ENCODE measurements at regions not wholly inside any gene's neighbourhood (a gene's known extent, or its start where the extent isn't known, plus 50 kb on each side); places are given as distances from the start of the nearest gene placed in this dataset.

DNA sequence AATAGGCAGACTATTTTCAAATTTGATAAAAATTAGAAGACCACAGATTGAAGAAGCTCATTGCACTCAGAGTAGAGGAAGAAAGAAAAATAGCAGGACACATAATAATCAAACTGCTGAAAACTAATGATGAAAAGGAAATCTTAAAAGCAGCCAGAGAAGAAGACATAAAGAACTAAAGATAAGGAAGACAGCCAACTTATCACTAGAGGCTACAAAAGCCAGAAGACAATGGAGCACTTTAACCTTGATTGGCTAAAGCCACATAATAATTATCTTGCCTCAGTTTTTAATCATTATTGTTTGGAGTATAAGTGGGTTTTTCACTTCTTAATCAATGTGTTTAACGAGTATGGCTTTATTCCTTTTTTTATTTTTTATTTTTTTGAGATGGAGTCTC lies 397.6 kb downstream of the RNF144B start:
- Mint-ChIP-seq H3K4me1 (no peaks in the 10 kb centered on the region), H3K4me3 (no peak overlapping the region), H3K27ac (no peak overlapping the region), H3K27me3 (no peaks in the 10 kb centered on the region), H3K36me3 (ENCODE audit: low read depth) (no peaks in the 10 kb centered on the region)
- ATAC-seq (no peak), DNase-seq (no peak)
- H3K9me3 ChIP-seq (ENCODE audit: control insufficient read depth, low read length, poor library complexity, severe bottlenecking) = peaks cover 2% of the 10 kb centered on the region

DNA sequence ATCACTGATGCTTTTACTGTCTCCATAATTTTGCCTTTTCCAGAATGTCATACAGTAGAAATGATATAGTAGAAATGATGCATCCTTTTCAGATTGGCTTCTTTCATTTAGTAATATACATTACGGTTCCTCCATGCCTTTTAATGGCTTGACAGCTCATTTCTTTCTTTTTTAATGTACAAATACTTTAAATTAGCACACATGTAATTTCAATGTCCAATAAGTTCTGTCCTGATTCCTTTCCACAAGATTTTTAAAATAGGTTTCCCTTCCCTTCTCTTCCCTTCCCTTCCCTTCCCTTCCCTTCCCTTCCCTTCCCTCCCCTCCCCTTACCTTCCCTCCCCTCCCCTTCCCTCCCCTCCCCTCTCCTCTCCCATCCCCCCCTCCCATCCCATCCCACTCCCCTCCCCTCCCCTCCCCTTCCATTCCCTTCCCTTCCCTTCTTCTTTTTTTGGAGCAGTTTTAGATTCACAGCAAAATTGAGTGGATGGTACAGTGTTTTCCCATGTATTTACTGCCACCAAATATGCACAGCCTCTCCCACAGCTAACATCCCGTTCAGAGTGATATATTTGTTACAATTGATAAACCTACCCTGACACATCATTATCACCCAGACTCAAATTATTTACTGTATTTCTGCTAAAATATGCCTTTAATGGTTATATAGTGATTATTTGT lies 398.8 kb downstream of the RNF144B start:
- ATAC-seq (no peak), DNase-seq (no peak)
- H3K4me3 Mint-ChIP-seq = no peak overlapping the region
- H3K27me3 Mint-ChIP-seq = no peaks in the 10 kb centered on the region
- H3K9me3 ChIP-seq (ENCODE audit: control insufficient read depth, low read length, poor library complexity, severe bottlenecking) = peaks cover 2% of the 10 kb centered on the region
- H3K4me1 Mint-ChIP-seq = no peaks in the 10 kb centered on the region
- no peaks in the 10 kb centered on the region for H3K36me3 Mint-ChIP-seq (ENCODE audit: low read depth)
- H3K27ac Mint-ChIP-seq = no peak overlapping the region

DNA sequence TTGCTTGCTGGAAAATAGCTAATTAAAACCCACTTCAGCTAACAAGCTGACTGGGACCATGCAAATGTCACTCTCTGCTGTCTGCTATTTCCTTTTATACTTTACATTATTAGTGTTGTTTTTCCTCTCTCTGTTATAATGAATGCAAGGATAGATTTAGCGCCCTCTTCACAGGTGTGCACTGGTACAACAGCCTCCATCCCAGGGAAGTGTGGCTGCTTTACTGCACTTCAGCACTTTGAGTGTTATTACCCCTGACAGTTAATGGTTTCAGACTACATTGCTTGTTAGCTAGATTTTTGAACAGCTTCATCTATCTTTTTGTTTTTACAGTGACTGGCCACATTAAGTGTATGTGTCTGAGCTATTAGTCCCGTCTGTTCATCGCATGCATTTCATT lies 405.7 kb downstream of the RNF144B start:
- no peaks in the 10 kb centered on the region for H3K9me3 ChIP-seq (ENCODE audit: control insufficient read depth, low read length, poor library complexity, severe bottlenecking)
- Mint-ChIP-seq H3K4me1 (no peaks in the 10 kb centered on the region), H3K27ac (no peak overlapping the region), H3K36me3 (ENCODE audit: low read depth) (no peaks in the 10 kb centered on the region), H3K27me3 (no peaks in the 10 kb centered on the region), H3K4me3 (no peak overlapping the region)
- ATAC-seq (no peak), DNase-seq (no peak)

DNA sequence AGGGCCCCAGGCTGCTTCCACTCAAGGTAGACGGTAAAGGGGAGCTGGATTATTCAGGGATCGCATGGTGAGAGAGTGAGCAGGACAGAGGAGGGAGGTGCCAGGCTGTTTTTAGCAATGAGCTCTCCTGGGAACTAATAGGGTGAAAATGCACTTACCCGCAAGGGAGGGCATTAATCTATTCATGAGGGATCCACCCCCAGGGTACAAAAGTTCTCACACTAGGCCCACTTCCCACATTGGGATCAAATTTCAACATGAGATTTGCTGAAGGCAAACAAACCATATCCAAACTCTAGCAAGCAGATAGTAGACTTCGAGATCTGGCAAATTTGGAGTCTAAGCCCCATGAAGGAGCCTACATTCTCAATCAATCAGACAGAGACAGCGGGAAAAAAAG lies 408.6 kb downstream of the RNF144B start:
- no peak for DNase-seq
- Mint-ChIP-seq H3K27ac (no peak overlapping the region), H3K4me3 (no peak overlapping the region), H3K4me1 (no peaks in the 10 kb centered on the region), H3K27me3 (no peaks in the 10 kb centered on the region), H3K36me3 (ENCODE audit: low read depth) (no peaks in the 10 kb centered on the region)
- no peak for ATAC-seq
- H3K9me3 ChIP-seq (ENCODE audit: control insufficient read depth, low read length, poor library complexity, severe bottlenecking) = no peaks in the 10 kb centered on the region

DNA sequence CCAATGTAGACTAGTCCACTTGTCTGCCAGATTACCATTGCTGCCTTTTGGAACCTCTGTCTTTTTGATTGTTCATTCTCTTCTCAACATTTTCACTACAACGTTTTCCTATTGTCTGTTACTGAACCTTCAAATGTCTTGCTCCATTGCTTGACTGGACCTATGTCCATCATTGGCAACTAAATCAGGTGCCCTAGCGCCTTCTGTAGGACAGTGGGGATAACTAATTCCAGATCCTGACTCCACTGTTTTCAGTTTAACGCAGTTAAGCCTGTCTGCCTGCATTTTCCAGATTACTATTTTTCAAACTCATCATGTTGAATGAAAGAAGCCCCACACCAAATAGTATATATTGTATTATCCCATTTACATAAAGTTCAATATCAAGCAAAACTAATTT lies 433.6 kb downstream of the RNF144B start:
- peaks cover 5% of the 10 kb centered on the region for H3K9me3 ChIP-seq (ENCODE audit: control insufficient read depth, low read length, poor library complexity, severe bottlenecking)
- no peak overlapping the region for H3K4me3 Mint-ChIP-seq
- no peaks in the 10 kb centered on the region for H3K27me3 Mint-ChIP-seq
- H3K27ac Mint-ChIP-seq = no peak overlapping the region
- DNase-seq (no peak), ATAC-seq (no peak)
- no peaks in the 10 kb centered on the region for H3K4me1 Mint-ChIP-seq
- no peaks in the 10 kb centered on the region for H3K36me3 Mint-ChIP-seq (ENCODE audit: low read depth)

DNA sequence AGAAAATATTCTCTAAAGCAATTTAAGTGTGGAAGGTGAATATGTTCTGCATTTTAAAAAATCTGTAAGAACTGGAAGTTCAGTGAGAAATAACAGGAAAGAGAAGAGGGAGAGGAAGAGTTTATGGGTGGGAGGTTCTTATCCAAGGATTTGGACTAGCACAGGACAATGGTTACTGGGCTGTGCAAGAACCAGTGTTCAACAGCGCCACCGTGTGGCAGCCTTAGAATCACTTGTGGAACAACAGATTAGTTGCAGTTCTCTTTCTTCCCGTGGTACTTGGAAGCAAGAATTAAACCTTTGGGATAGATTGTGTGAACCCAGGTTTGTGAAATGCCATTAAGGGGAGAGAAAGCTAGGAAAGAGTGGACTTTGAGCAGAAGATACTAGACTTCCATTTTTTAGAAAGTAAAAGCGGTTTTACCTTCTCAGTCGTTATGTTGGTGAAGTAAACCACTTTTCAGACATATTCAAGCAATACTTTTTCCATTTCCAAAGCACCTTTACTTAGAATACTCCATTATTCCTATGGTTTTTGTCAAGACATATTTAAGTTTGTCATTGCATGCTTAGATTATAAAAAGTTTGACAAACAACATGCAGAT lies 436.7 kb downstream of the RNF144B start:
- Mint-ChIP-seq H3K4me1 (no peaks in the 10 kb centered on the region), H3K27me3 (no peaks in the 10 kb centered on the region), H3K36me3 (ENCODE audit: low read depth) (no peaks in the 10 kb centered on the region), H3K4me3 (no peak overlapping the region), H3K27ac (no peak overlapping the region)
- no peak for DNase-seq
- peaks cover 7% of the 10 kb centered on the region for H3K9me3 ChIP-seq (ENCODE audit: control insufficient read depth, low read length, poor library complexity, severe bottlenecking)
- no peak for ATAC-seq

DNA sequence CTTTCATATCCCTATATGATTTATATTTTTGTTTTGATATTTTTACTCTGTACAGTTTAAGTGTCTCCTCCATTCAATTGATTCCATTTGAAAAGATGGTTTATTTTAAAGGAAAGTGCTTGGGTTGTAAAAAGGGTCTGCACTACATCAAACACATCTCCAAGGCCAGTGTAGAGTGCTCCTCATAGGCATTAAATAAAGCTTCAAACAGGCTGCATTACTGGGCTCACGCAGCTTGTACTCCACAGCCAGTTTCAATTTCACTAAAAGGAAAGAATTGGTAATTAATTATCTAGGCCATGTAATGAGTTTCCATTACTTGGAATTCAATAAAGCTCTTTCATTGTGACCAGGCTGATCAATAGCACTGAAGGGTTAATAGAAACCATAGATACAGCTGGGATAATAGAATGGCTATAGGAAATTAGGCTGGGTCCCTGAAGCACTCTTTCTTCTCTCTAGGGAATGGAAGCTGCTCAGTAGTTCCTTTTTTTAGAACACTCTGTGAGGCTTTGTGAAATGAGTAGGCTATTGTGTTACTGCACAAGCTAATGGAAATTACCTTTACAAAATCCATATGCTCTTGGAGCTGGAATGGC lies 442.2 kb downstream of the RNF144B start:
- H3K9me3 ChIP-seq (ENCODE audit: control insufficient read depth, low read length, poor library complexity, severe bottlenecking) = peaks cover 2% of the 10 kb centered on the region
- no peaks in the 10 kb centered on the region for H3K36me3 Mint-ChIP-seq (ENCODE audit: low read depth)
- no peak overlapping the region for H3K27ac Mint-ChIP-seq
- no peaks in the 10 kb centered on the region for H3K27me3 Mint-ChIP-seq
- no peaks in the 10 kb centered on the region for H3K4me1 Mint-ChIP-seq
- no peak for ATAC-seq
- no peak overlapping the region for H3K4me3 Mint-ChIP-seq
- no peak for DNase-seq

DNA sequence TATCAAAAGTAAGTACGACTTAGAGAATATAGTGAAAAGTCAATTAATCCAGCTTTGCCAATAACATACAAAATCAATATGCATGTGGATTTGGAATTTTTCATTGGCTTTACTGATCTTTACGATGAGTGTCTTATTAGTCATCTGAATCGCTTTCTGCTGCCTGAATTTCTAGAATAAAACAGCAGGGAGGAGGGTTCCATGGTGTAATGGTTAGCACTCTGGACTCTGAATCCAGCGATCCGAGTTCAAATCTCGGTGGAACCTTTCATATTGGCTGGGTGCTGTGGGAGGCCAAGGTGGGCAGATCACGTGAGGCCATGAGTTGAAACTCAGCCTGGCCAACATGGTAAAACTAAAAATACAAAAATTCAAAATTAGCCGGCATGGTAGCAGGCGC lies 448.8 kb downstream of the RNF144B start:
- no peaks in the 10 kb centered on the region for H3K9me3 ChIP-seq (ENCODE audit: control insufficient read depth, low read length, poor library complexity, severe bottlenecking)
- no peaks in the 10 kb centered on the region for H3K36me3 Mint-ChIP-seq (ENCODE audit: low read depth)
- no peaks in the 10 kb centered on the region for H3K27me3 Mint-ChIP-seq
- ATAC-seq (no peak), DNase-seq (no peak)
- H3K4me1 Mint-ChIP-seq = no peaks in the 10 kb centered on the region
- H3K27ac Mint-ChIP-seq = no peak overlapping the region
- H3K4me3 Mint-ChIP-seq = no peak overlapping the region

DNA sequence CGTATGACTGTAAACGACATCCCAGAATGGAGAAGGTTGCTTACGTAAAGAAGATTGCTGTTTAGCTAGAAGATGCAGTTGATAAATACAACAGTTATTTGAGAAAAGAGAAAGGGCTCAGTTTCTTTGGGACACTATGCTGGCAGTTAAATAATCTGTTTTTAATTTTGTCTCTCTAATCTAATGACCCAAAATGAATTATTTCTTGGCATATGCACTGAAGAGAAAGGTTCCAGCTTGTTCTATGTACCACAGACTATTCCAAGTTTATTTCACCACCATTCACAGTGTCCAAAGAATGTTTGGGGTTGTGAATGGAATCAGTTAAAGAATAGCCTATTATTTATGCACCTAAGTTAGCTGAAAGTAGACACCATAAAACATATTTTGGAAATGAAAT lies 449.9 kb downstream of the RNF144B start:
- H3K27me3 Mint-ChIP-seq = no peaks in the 10 kb centered on the region
- no peaks in the 10 kb centered on the region for H3K36me3 Mint-ChIP-seq (ENCODE audit: low read depth)
- H3K27ac Mint-ChIP-seq = no peak overlapping the region
- DNase-seq = no peak
- H3K9me3 ChIP-seq (ENCODE audit: control insufficient read depth, low read length, poor library complexity, severe bottlenecking) = no peaks in the 10 kb centered on the region
- H3K4me1 Mint-ChIP-seq = no peaks in the 10 kb centered on the region
- ATAC-seq = no peak
- H3K4me3 Mint-ChIP-seq = no peak overlapping the region

DNA sequence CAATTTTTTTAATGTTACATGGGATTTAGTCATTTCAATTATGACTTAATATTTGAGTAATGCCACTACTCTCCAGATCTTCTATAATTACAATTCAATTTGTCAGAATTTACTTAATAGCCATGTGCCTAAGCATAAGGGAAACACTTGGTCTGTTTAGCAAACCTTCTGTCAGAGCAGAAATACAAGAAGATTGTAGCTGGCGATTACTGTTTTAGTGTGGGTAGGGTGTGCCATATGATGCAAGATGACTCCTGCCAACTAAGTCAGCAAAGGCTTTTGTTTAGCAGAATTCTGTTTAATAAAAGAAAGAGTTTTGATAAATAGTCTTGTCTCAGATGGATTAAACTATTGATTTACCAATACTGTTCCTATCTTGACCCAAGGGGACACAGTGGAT lies 455.4 kb downstream of the RNF144B start:
- no peak overlapping the region for H3K27ac Mint-ChIP-seq

DNA sequence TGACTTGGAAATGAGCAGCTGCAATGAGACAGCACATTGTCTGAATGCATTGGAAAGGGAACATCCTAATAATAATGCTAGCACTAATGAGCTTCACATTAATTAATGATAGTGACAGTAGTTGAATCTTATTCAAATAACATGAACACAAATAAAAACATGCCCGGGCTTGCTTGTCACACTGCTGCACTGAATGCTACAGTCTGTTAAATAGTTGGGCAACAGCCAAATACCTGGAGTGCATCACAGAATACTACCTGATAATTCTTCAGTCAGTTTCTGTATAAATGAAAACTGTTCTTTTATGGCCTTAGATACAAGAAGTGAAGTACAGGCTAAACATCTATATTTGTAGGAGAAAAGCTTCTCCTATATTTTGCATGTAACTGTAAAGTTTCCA lies 458.7 kb downstream of the RNF144B start:
- H3K27me3 Mint-ChIP-seq = no peaks in the 10 kb centered on the region
- no peak overlapping the region for H3K4me3 Mint-ChIP-seq
- no peaks in the 10 kb centered on the region for H3K9me3 ChIP-seq (ENCODE audit: control insufficient read depth, low read length, poor library complexity, severe bottlenecking)
- no peak overlapping the region for H3K27ac Mint-ChIP-seq
- no peak for DNase-seq
- H3K36me3 Mint-ChIP-seq (ENCODE audit: low read depth) = no peaks in the 10 kb centered on the region
- no peak for ATAC-seq
- H3K4me1 Mint-ChIP-seq = no peaks in the 10 kb centered on the region

More for the DNA sequence above, 455.4 kb downstream of the RNF144B start:
- Mint-ChIP-seq H3K4me1 (no peaks in the 10 kb centered on the region), H3K4me3 (no peak overlapping the region), H3K27me3 (no peaks in the 10 kb centered on the region), H3K36me3 (ENCODE audit: low read depth) (no peaks in the 10 kb centered on the region)
- no peak for DNase-seq
- no peak for ATAC-seq
- no peaks in the 10 kb centered on the region for H3K9me3 ChIP-seq (ENCODE audit: control insufficient read depth, low read length, poor library complexity, severe bottlenecking)

DNA sequence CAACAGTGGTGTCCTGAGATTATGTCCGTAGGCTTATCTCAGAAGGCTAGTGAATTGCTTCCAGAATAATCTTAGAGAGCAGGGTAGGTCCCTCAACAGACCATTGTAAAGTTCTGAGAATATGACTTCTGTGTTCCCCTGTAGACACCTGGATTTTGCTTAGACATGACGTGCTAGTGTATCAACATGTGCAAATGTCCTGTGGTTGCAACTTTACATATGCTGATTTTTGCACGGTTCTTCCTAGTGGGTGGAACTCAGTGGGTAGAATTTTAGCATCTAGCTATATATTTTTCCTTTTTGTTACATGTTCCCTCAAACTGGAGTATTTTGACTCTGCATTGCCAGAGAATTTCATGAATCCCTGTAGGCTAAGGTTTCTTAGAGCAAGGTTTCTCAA lies 459.2 kb downstream of the RNF144B start:
- Mint-ChIP-seq H3K4me1 (no peaks in the 10 kb centered on the region), H3K36me3 (ENCODE audit: low read depth) (no peaks in the 10 kb centered on the region), H3K4me3 (no peak overlapping the region), H3K27me3 (no peaks in the 10 kb centered on the region), H3K27ac (no peak overlapping the region)
- no peak for DNase-seq
- no peaks in the 10 kb centered on the region for H3K9me3 ChIP-seq (ENCODE audit: control insufficient read depth, low read length, poor library complexity, severe bottlenecking)
- no peak for ATAC-seq

DNA sequence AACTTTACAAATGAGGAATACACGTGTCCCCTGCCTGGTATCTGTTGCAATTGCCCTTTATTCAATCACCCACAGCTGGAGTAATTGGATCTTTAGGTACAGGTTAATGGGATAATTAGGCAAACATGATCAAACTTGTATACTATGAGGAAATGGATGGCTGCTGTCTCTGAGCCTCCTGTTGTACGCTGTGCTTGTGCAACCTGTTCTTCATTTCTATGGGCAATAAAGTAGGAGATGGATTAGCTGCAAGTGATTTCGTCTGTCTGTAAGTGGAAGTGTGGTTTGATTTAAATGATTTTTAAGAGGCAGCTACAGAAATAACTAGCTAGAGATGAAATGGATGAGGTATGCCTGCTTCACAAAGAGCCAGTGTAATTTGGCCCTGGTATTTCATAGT lies 474.1 kb downstream of the RNF144B start:
- no peaks in the 10 kb centered on the region for H3K9me3 ChIP-seq (ENCODE audit: control insufficient read depth, low read length, poor library complexity, severe bottlenecking)
- Mint-ChIP-seq H3K27me3 (no peaks in the 10 kb centered on the region), H3K27ac (no peak overlapping the region), H3K4me1 (no peaks in the 10 kb centered on the region), H3K36me3 (ENCODE audit: low read depth) (no peaks in the 10 kb centered on the region), H3K4me3 (no peak overlapping the region)
- DNase-seq (no peak), ATAC-seq (no peak)

DNA sequence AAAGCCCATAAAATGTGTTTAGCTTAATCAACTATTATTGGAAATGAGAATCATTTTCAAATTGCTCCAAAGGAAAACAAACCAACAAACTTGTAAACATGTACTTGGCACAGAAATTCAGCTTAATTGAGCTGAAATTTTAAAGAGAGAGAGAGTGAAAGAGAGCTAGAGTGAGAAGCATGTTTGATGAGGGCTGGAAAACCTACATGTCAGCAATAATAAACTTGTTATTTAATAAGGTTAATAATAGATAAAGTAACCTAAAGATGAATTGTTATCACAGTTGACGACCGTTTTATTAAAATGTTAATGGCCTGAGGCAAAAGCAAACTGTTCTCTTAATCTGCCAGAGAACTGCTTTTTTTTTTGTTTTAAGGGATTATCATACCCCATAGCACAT lies 496.1 kb downstream of the RNF144B start:
- ATAC-seq (no peak), DNase-seq (no peak)
- Mint-ChIP-seq H3K4me1 (no peaks in the 10 kb centered on the region), H3K36me3 (ENCODE audit: low read depth) (no peaks in the 10 kb centered on the region), H3K27ac (no peak overlapping the region), H3K4me3 (no peak overlapping the region), H3K27me3 (no peaks in the 10 kb centered on the region)
- H3K9me3 ChIP-seq (ENCODE audit: control insufficient read depth, low read length, poor library complexity, severe bottlenecking) = no peaks in the 10 kb centered on the region
